Spinal cord (tissue), 9 donors: ENCODE measurements at regions not wholly inside any gene's neighbourhood (a gene's known extent, or its start where the extent isn't known, plus 50 kb on each side); places are given as distances from the start of the nearest gene placed in this dataset.

Experiments used
- DNase-seq, 6 donors: peaks; one replicate each; pipeline versions ENCODE4 v3.0.0 to v3.0.0-alpha.2; 2013 to 2015; ENCODE audit warnings: low spot score in 6 of 6, low read depth in 4 of 6
- H3K27ac ChIP-seq: one replicate; pipeline ENCODE4 v1.5.1; 2013; ENCODE audit warnings: low read depth, low read length, control low read depth
- H3K27me3 ChIP-seq: one replicate; pipeline ENCODE4 v1.6.1; 2013; ENCODE audit warnings: low read length; ENCODE audit not compliant: control insufficient read depth, insufficient read depth
- H3K36me3 ChIP-seq: one replicate; pipeline ENCODE4 v1.6.1; 2013; ENCODE audit warnings: low read length; ENCODE audit not compliant: control insufficient read depth, insufficient read depth
- H3K4me1 ChIP-seq: one replicate; pipeline ENCODE4 v1.6.1; 2013; ENCODE audit warnings: low read length; ENCODE audit not compliant: control insufficient read depth, insufficient read depth
- H3K4me3 ChIP-seq: one replicate; pipeline ENCODE4 v1.5.1; 2013; ENCODE audit warnings: low read depth, low read length, control low read depth
- H3K9me3 ChIP-seq: one replicate; pipeline ENCODE4 v1.6.1; 2013; ENCODE audit warnings: low read length; ENCODE audit not compliant: control insufficient read depth, insufficient read depth
- WGBS: methylation state at CpG from one replicate; pipeline ENCODE4 v1.1.5; 2013; ENCODE audit warnings: missing lambda C conversion rate; ENCODE audit not compliant: insufficient coverage; 5-methylcytosine and 5-hydroxymethylcytosine counted together
- donor health status: healthy.

DNA sequence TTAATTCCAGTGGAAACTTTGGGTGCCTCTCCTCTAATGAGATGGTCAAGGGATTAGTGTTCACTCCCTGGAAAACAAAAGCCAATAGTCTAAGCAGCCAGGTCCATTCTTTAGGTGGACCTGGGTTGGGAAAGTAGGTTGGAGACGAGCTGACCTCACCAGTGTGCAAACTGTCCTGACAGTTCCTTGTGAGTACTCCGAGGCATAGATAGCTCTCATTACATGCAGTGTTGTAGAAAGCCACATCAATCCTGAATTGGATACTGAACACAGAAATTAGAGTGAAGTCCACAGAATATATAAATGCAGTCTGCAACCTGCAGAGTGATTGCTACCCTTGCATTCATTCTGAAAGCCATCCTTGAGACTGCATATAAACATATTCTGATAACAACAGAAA lies 675.1 kb upstream of the CXADR start:
- 50% methylated on average over 1 of the region's 2 CpGs for WGBS

DNA sequence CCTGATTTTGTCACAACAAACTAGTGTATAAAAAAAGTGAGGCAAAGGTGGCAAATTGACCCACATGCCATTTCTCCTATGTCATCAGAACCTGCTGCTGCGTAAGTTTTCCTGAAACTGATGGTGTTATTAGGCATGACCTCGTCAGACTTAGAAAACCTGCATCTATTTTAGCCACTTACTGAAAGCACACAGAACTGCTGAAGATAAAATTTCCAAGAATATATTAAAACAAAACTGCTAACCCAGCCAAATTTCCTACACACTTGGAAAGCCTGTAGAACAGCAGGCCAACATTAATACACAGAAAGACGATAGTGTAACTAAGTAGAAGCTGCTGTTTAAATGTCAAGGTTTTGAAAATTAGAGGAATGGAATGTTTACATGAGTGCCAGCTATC lies 674.5 kb upstream of the CXADR start:
- no peaks in the 10 kb centered on the region for H3K27me3 ChIP-seq
- H3K4me3 ChIP-seq, result no peak overlapping the region
- H3K36me3 ChIP-seq, result no peaks in the 10 kb centered on the region
- 83% methylated on average over 1 of the region's 3 CpGs for WGBS
- H3K27ac ChIP-seq, result no peak overlapping the region
- H3K4me1 ChIP-seq, result no peaks in the 10 kb centered on the region
- H3K9me3 ChIP-seq, result no peaks in the 10 kb centered on the region
- peak in 2 of 6 donors; percentile 48 to 64 for DNase-seq

More for the DNA sequence above, 675.1 kb upstream of the CXADR start:
- H3K36me3 ChIP-seq, result no peaks in the 10 kb centered on the region
- no peaks in the 10 kb centered on the region for H3K27me3 ChIP-seq
- H3K9me3 ChIP-seq, result no peaks in the 10 kb centered on the region
- H3K4me3 ChIP-seq, result no peak overlapping the region
- no peak overlapping the region for H3K27ac ChIP-seq
- H3K4me1 ChIP-seq, result no peaks in the 10 kb centered on the region
- peak in 1 of 6 donors; percentile 26 for DNase-seq

DNA sequence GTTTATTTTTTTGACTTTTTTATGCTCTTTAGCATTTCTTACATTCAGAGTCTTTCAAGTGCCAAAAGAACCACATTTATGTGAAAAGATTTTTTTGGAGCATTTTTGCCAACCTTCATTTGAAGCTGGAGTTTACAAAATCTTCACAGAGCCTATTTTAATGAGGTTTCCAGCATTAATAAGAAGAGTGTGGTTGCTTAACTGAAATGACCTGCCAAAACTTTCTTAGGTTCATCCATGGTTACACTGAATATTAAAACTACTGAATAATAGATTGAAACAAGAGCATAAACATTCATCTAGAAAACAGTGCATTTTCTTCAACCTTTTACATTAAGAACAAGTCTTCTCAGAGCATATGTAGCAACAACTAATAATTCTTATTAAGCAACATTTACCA lies 672.3 kb upstream of the CXADR start:
- Histone ChIP-seq H3K4me1 (no peaks in the 10 kb centered on the region), H3K36me3 (no peaks in the 10 kb centered on the region), H3K9me3 (no peaks in the 10 kb centered on the region), H3K27me3 (no peaks in the 10 kb centered on the region), H3K4me3 (no peak overlapping the region), H3K27ac (no peak overlapping the region)
- peak in 1 of 6 donors; percentile 56 for DNase-seq

DNA sequence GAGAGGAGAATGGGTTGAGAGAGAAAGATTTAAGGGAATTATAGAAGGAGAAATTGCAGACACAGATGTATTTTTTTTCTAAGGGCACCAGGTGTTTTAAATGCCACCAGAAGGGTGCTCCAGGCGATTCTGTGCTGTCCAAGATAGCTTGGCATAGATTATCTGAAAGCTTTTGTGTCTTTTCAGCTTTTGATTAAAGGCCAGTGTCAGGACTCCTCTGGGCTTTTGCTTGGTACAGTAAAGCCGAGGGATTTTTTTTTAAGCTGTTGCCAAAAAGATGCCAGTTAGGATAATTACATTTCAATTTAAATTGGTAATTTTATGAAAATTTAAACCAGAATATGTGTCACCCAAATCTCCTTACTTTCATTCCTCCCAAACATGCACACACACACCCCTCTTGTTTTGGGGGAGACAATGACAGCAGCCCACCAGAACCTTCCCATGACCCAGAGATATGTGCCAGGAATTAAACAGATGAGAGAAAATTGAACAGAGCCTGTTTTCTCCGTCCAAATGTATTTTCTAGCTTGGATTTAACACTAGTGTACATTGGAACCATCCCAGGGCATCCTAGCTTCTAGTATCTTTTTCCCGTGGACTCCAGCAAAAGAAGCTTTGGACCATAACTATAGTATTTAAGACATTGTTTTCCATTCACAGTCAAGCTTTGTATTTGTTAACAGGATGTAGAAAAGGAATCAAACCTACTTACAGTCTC lies 670.7 kb upstream of the CXADR start:
- no peaks in the 10 kb centered on the region for H3K4me1 ChIP-seq
- peak overlapping the region; percentile 6 for H3K4me3 ChIP-seq
- 9% methylated on average over 1 of the region's 4 CpGs for WGBS
- H3K9me3 ChIP-seq, result no peaks in the 10 kb centered on the region
- peak in 5 of 6 donors; percentile 35 to 91 (median 53) for DNase-seq
- no peaks in the 10 kb centered on the region for H3K27me3 ChIP-seq
- H3K27ac ChIP-seq, result peak overlapping the region; percentile 36
- H3K36me3 ChIP-seq, result no peaks in the 10 kb centered on the region

DNA sequence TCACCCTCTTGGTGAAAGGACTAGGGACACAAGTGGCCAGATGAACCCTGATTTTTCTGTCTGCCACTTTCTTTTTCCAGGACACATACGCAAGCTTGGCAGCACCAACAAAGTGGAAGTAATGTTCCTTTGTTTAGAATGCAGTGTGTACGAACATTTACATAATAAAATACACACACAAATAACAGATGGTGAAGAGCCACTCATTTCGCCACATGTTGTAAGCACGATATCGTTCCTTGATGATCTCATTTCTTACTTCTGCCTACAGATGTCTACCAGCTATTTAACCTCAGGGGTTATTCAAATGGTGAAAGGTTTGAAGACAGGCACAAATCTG lies 670.2 kb upstream of the CXADR start:
- peak in 5 of 6 donors; percentile 26 to 89 (median 45) for DNase-seq
- peak overlapping the region; percentile 6 for H3K4me3 ChIP-seq

DNA sequence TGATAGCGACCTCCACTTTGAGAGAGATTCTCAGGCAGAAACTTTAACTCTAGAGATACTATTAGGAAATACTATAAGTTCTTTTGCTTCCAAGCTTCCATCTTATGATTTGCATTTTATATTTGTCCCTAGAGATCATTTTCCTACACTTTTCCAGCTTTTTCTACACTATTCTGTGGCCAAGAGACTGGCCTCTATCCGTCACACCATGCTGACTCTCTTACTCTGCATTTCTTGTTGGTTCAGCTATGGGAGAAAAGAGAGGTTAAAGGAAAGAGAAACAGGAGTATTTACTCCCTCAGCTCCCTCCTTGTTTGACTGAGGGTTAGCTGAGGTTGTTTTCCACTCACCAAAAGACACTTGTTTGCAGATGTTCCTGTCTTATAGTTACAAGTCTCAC lies 665.6 kb upstream of the CXADR start:
- H3K36me3 ChIP-seq, result no peaks in the 10 kb centered on the region
- no peaks in the 10 kb centered on the region for H3K4me1 ChIP-seq
- WGBS, result no CpG with 5 or more reads among the region's 2 CpGs
- no peak overlapping the region for H3K4me3 ChIP-seq
- DNase-seq, result no peak
- no peaks in the 10 kb centered on the region for H3K27me3 ChIP-seq
- H3K9me3 ChIP-seq, result no peaks in the 10 kb centered on the region
- no peak overlapping the region for H3K27ac ChIP-seq

More for the DNA sequence above, 670.2 kb upstream of the CXADR start:
- Histone ChIP-seq H3K27me3 (no peaks in the 10 kb centered on the region), H3K27ac (peak overlapping the region; percentile 36), H3K4me1 (no peaks in the 10 kb centered on the region), H3K36me3 (no peaks in the 10 kb centered on the region), H3K9me3 (no peaks in the 10 kb centered on the region)
- no CpG with 5 or more reads among the region's 5 CpGs for WGBS

DNA sequence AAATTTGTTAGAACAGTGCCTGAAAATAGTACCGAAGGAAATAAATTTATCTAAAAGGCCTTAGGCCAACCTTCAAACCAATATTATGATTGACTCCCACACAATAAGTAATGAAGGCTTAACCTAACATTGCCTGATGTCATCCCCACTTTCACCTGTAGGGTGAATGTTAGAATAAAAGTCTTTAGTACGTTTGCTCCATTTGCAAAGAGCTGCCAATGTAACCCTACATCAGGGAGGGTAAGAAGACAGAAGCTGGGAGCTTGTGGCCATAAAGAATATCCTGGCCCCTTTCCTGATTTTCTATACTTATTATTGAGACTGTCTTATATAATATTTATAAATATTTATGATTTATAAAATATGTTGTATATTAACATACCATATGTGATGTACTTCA lies 661.8 kb upstream of the CXADR start:
- WGBS, result no CpG with 5 or more reads among the region's 2 CpGs
- no peaks in the 10 kb centered on the region for H3K4me1 ChIP-seq
- H3K27ac ChIP-seq, result no peak overlapping the region
- H3K36me3 ChIP-seq, result no peaks in the 10 kb centered on the region
- H3K27me3 ChIP-seq, result no peaks in the 10 kb centered on the region
- H3K4me3 ChIP-seq, result no peak overlapping the region
- no peak for DNase-seq
- peaks cover 3% of the 10 kb centered on the region for H3K9me3 ChIP-seq

DNA sequence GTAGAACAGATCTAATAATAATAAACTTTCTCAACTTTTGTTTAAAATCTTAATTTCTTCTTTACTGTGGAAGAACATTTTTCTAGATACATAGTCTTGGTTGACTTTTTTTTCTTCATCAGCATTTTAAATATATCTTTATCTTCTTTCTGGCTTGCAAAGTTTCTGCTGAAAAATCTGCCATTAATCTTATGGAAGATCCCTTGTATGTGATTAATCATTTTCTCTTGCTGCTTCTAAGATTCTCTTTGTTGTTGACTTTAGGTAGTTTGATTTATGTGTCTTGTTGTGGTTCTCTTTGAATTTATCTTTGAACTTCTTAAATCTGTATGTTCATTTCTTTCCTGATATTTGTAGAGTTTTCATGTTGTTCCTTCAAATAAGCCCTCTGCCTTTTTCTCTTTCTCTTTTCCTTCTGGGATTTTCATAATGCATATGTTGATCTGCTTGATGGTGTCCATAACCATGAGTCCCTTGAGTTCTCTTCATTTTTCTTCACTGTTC lies 657.6 kb upstream of the CXADR start:
- DNase-seq, result no peak
- no peaks in the 10 kb centered on the region for H3K4me1 ChIP-seq
- no peak overlapping the region for H3K27ac ChIP-seq
- H3K36me3 ChIP-seq, result no peaks in the 10 kb centered on the region
- no peak overlapping the region for H3K4me3 ChIP-seq
- no peaks in the 10 kb centered on the region for H3K27me3 ChIP-seq
- H3K9me3 ChIP-seq, result peaks cover 5% of the 10 kb centered on the region

DNA sequence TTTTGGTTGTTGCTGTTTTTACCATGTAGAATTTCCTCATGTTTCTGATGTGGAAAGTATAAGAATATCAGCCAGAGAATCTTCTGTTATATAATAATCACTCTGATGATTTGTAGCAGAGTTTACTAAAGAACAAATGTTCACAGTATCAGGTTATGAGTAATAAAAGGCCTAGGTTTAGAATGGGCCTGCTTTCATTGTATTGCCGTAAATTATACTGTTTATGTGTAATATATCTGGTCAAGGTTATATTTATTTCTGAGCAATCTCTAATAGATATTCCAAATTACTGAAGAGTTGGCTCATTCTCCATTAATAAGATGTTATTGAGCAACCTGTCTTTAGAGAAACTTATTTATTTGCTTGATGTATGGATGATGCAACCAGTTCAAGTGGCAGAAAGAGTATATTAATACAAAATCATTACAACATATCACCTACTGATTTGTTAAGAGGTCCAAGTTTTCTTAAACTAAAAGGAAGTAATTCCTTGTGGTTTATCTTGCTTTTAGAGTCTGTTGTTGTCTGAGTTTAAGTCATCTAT lies 649.4 kb upstream of the CXADR start:
- no peaks in the 10 kb centered on the region for H3K27me3 ChIP-seq
- DNase-seq, result no peak
- no peaks in the 10 kb centered on the region for H3K36me3 ChIP-seq
- no peak overlapping the region for H3K4me3 ChIP-seq
- WGBS, result no CpG with 5 or more reads among the region's 1 CpG
- H3K9me3 ChIP-seq, result no peaks in the 10 kb centered on the region
- no peak overlapping the region for H3K27ac ChIP-seq
- no peaks in the 10 kb centered on the region for H3K4me1 ChIP-seq

DNA sequence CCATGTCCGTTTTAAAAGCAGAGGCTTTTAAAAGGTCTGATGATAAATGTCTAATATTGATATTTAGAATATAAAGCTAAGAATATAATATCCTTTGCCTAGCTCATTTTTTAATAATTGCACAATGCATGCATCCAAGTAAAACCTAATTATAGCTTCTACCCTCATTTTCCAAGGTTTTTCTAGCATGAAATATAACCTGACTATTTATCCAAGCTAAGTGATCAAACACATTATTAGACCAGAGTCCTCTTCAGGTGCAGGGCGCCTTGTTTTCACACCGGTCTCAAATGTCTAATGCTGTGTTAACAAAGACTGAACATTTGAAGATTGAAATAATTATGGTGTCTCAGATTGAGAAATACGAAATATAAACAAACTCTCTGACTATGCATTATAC lies 648.9 kb upstream of the CXADR start:
- no peak overlapping the region for H3K27ac ChIP-seq
- H3K4me1 ChIP-seq, result no peaks in the 10 kb centered on the region
- no peak for DNase-seq
- no peaks in the 10 kb centered on the region for H3K36me3 ChIP-seq
- no peaks in the 10 kb centered on the region for H3K27me3 ChIP-seq
- no peak overlapping the region for H3K4me3 ChIP-seq
- WGBS, result no CpG with 5 or more reads among the region's 4 CpGs
- H3K9me3 ChIP-seq, result no peaks in the 10 kb centered on the region
